HPDE6-E6E7 (cell line): ENCODE measurements at regions not wholly inside any gene's neighbourhood (a gene's known extent, or its start where the extent isn't known, plus 50 kb on each side); places are given as distances from the start of the nearest gene placed in this dataset.
"Not testable (repeated sequence)": the region's sequence is repeated elsewhere in the genome, so short reads cannot be mapped to it uniquely, and the experiment has no call there.

ENCODE experiments used
- DNase-seq: peaks from one replicate; pipeline ENCODE4 v3.0.0; 2011; ENCODE audit warnings: missing footprints; ENCODE audit errors: extremely low spot score

- no peak for DNase-seq
These were observed 193.8 kb downstream of the CNTN3 start for GRCh38 chr3:74420538-74421124.

- no peak for DNase-seq
These were observed 198.7 kb downstream of the CNTN3 start for GRCh38 chr3:74415731-74416130.

GRCh38 chr3:74413547-74414241 is 200.8 kb downstream of the CNTN3 start:
- no peak for DNase-seq

- DNase-seq = no peak
These were observed 204.1 kb downstream of the CNTN3 start for GRCh38 chr3:74410276-74410941.

DNA sequence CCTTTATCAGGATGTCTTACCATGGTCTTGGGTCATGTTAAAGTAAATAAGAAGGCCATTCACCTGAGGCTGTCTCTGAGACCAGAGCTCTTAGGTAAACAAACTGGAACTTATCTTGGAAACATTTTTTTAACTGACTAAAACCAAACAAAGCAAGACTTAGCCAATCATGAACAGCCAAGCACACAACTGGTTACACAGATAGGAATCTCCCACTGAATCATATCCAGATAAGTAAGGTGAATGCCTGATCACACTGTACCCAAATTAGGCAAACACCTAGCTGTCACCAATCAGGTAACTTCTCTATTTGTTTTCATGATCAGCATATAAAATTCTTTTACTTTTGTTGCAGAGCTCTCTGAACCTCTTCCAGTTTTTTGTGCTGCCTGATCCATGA is 205.4 kb downstream of the CNTN3 start:
- DNase-seq = no peak

GRCh38 chr3:74403307-74403706 is 211.2 kb downstream of the CNTN3 start:
- DNase-seq = no peak

DNA sequence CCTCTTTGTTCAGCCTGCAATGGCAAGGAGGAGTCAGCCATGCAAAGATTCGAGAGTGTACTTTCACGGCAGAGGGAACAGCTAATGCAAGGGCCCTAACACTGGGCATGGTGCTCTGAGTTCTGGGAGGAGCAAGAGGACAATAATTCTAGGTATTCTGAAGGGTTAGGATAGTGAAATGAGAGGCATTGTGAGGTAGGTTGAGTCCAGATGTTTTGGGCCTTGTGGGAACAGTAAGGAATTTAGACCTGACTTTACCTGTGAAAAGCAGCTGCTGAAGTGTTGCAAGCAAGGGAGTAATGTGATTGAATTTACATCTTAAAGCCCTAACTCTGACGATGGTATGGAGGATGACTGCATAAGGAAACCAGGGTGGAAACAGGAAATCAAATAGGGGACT is 211.6 kb downstream of the CNTN3 start:
- DNase-seq = no peak

DNA sequence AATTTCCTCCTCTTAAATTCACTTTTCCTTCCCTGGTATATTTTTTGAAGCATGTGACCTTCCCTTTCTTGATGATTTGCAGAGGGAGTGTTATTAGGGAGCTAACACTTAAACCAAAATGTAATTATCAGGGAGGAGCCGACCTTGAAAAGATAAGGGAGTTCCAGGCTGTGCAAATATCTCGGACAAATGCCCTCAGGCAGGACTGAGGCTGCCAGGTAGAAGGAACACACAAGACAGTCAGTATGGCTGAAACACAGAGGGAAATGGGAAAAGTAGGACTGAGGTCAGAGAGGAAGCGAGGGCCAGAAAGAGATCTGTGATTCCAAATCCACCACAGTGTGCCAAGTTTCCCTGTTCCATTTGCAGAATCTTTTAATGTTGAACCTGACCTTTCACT is 221.0 kb downstream of the CNTN3 start:
- no peak for DNase-seq

DNA sequence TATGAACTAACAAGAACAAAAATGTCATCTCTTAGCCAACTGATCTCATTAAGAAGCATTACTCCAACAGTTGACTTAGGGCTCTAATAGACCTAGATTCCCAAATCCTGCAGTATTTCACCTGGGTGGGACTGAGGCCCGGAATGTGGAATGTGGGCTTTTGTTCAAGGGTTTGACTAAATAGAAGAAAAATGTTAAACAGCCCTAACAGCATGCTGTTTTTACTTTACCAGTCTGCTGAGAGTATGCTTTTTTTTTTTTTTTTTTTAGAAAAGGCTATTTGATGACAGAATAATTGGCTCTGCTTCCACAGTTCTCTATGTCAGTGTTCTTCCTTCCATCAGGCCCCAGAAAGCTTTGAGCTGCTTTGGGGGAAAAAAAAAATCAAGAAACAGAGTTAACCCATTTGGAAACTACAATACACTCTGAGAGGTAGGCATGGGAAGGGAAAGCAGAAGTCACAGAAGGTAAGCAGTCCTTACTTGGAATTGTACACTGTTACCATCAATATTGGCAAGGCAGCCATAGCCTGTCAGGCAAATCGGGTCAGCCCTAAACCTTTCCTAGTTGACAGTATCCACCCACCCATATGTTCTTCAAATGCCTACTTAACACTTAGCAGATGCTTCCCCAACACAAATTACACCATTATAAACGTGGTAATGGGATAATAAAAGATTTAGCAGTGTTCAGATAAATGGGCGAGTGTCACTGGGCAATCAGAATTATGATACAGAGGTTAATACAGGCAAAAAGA is 224.2 kb downstream of the CNTN3 start:
- DNase-seq = no peak

DNA sequence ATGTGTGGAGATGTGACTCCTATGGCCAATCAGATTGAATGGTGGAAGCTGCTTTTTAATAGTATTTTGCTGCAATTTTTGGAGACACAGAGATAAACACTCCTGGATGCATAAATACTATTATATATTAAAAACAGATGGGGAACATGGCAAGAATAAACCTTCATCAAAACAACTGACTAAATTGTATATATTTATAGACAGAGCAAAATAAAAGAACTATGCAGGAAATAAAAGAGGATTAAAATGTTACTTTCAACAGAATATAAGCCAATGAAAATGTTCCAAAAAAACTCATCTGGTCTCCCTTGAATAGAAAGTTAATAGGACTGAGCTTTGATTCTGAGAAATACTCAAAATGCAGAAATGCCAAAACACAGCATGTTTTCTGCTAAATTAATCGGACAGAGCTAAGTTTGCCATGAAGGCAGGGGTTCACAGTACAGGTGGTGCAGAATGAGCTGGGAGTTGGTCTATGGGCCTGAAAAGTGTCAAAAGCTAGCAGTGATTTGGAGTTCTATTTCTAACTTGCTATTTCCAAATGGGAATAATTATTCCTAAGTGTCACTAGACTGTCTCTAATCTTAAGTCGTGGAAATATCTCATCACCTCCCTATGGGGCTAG is 227.2 kb downstream of the CNTN3 start:
- DNase-seq = no peak

DNA sequence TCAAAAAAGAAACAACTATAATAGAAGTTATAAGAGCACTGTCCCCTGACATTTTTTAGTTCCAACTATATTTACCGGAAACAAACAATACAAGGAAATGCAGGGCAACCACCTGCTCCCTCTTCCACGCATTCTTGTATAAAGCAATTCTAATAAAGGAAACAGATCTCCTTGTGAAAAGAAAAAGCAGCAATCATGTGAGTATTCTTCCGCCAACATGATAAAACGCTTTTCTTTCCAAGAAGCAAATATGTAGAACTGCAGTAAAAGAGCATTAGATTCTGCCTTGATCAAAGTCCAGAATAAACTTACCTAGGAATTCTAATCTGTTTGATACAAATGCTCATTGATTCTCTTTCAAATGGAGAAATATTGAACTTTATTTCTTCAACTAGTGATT is 230.3 kb downstream of the CNTN3 start:
- DNase-seq = no peak

DNA sequence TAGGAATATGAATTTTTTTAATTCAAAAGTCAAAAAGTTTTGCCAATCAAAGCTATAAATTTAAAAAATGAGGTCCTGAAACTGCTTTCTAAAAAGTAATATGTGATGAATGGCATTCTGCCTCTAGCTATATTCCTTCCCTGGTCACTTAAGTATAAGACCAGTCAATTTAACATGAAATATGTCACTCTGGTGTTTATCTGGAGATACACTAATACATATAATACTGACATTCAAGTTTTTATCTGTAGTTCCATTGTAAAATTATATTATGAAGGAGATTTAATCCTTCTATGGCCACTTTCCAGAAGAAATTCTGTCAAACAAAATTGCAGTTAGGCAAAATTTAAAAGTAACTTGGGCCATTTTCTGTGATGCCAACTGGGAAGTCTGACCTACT is 236.8 kb downstream of the CNTN3 start:
- no peak for DNase-seq

DNA sequence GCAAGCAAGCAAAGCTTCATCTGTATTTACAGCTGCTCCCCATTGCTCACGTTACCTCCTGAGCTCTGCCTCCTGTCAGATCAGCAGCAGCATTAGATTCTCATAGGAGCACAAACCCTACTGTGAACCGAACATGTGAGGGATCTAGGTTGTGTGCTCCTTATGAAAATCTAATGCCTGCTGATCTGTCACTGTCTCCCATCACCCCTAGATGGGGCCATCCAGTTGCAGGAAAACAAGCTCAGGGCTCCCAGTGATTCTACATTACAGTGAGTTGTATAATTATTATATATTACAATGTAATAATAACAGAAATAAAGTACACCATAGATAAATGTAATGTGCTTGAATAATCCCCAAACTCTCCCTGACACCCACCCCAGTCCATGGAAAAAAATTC is 238.1 kb downstream of the CNTN3 start:
- not testable (repeated sequence) for DNase-seq

GRCh38 chr3:74375653-74376052 is 238.8 kb downstream of the CNTN3 start:
- DNase-seq = no peak

- no peak for DNase-seq
These were observed 241.7 kb downstream of the CNTN3 start for GRCh38 chr3:74372743-74373142.

DNA sequence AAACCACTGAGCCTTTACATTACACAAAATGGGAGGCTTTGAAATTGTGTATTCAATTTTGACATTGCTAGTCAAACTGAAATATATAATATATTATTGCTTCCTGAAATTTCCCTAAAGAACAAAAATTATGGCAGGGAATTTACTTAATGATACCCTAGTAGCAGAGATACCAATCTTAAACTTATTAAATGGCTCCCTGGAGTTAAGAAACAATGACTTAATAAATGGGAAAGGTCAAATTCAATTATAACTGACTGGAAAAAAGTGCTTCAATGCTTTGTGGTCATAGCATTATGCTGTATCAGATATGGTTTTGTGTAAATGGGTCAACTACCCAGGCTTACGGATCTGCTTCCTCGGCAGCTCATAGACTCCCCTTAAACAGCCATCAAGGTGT is 244.1 kb downstream of the CNTN3 start:
- DNase-seq = no peak

DNA sequence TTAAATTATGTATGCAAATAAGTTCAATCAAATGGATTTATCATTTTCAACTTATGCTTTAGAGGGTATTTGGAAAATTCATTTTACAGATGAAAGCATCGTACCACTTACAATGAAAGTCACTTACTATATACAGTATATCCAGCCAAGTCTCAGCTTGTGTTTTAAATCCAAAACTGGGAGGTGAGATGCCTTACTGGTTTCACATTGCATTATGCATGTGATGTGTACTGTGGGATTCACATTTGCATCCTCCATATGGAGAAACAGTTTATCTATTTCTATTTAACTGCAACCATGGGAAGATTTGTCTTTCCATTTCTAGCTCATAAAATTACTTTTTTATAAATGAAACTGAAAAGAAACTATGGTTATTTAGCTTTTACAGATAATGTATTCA is 248.1 kb downstream of the CNTN3 start:
- no peak for DNase-seq

DNA sequence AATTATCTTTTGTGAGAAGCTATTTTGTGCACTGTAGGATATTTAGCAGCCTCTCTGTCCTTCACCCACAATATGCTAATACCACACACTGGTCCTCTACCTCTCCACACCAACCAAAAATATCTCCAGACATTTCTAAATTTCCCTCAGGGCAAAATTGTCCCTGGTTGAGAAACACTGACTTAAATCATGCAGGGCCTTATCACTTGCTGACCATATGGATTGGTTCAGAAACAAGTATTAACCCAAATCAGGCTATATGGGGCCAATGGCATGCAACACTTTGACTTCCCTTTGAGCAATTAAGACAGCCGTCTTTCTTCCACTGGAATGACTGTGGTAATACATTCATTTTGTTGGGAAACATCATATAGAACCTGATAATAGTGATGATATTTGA is 251.1 kb downstream of the CNTN3 start:
- DNase-seq = no peak

DNA sequence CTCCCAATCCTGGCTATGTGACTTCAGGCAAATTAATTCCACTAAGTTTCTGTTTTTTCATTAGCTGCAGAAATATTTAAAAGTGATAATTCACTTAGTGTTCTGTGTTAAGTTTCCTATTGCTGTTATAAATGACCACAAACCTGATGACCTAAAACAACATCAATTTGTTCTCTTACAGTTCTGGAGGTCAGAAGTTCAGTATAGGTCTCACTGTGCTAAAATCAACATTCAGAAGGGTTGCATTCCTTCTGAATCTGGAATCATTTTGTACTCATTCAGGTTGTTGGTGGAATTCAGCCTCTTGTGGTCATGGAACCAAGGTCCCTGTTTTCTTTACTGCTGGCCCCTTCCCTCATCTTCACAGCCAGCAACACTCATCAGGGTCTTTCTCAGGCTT is 254.1 kb downstream of the CNTN3 start:
- no peak for DNase-seq

- no peak for DNase-seq
These were observed 256.6 kb downstream of the CNTN3 start for GRCh38 chr3:74357881-74358280.

DNA sequence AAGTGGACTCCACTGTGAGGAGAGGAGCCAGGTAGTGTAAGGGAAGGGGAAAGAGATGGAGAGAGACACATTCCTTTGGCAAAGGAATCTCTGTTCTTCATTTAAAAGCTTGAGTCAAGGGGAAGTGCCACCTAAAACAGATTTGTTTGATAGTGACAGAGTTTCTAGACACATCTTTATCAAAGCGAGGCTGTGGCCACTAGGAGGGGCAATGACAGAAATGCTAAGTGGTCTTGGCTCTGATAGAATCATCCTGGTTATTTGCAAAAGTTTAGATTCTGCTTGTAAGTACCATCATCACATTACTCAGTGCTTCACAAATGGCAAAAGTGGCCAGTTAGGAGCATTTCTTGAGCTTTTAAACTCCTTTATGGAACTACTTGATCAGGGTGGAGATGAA is 261.4 kb downstream of the CNTN3 start:
- DNase-seq = no peak

GRCh38 chr3:74352166-74352565 is 262.3 kb downstream of the CNTN3 start:
- DNase-seq = no peak
